Psoas muscle (tissue), 7 donors: ENCODE measurements at regions not wholly inside any gene's neighbourhood (a gene's known extent, or its start where the extent isn't known, plus 50 kb on each side); places are given as distances from the start of the nearest gene placed in this dataset.

Source experiments
- ATAC-seq, 4 donors: fragments of 200-7000 bp; cut with Tn5 transposase; one replicate each; pipeline ENCODE4 v1.9.1; 2020; ENCODE audit warnings: moderate library complexity in 3 of 4, mild to moderate bottlenecking in 2 of 4
- DNase-seq, 2 donors: peaks; one replicate each; pipeline ENCODE4 v3.0.0-alpha.2; 2020
- H3K27ac ChIP-seq: fragments of 200-600 bp; one replicate; pipeline ENCODE4 v1.8.0; 2022
- H3K27me3 ChIP-seq, 3 donors: fragments of 200-600 bp in 1 of 3; one replicate each; pipeline versions ENCODE4 v1.6.1 to v1.8.0; 2013 to 2022; ENCODE audit warnings: low read length in 2 of 3, mild to moderate bottlenecking in 2 of 3, moderate library complexity in 1 of 3; ENCODE audit not compliant: insufficient read depth in 3 of 3
- H3K36me3 ChIP-seq, 2 donors: fragments of 200-600 bp in 1 of 2; one replicate each; pipeline versions ENCODE4 v1.6.1 to v1.8.0; 2013 to 2022; ENCODE audit warnings: low read depth in 1 of 2, mild to moderate bottlenecking in 1 of 2, moderate library complexity in 1 of 2; ENCODE audit not compliant: insufficient read depth in 1 of 2
- H3K4me1 ChIP-seq: fragments of 200-600 bp; one replicate; pipeline ENCODE4 v1.8.0; 2022
- H3K4me3 ChIP-seq: fragments of 200-600 bp; one replicate; pipeline ENCODE4 v1.8.0; 2022; ENCODE audit warnings: mild to moderate bottlenecking
- H3K9me3 ChIP-seq: fragments of 200-600 bp; one replicate; pipeline ENCODE4 v1.8.0; 2022
- WGBS, 3 donors: extraction: QIAGEN DNeasy Blood & Tissue Kit; methylation state at CpG; one replicate each; pipeline versions ENCODE4 v1.1.6 to v1.1.7; 2013; 5-methylcytosine and 5-hydroxymethylcytosine counted together
- intact Hi-C, 2 donors: fragments of 100-400 bp; cut with DNase I; formaldehyde crosslinking; loops; one replicate each; pipeline versions ENCODE4 v1.11.0 to v1.14.2; 2022
- TF ChIP-seq, protein P1 (sequence below): fragments of 200-600 bp; IDR thresholded peaks from one replicate; pipeline ENCODE4 v1.8.0; 2022; ENCODE audit warnings: antibody characterized with exemption
- donor health status: healthy with polysubstance abuse.
- donor health status: DM: no; HTN: no; CAD: no; lungs with moderate emphysema.
- donor health status: Bipolar disorder and iron deficiency.
- donor health status: healthy.
- donor health status: DM: yes; HTN: yes; CAD: no.
- donor health status: DM: no; HTN: no; CAD: no.
- donor health status: DM: yes; HTN: yes; CAD: no.

DNA sequence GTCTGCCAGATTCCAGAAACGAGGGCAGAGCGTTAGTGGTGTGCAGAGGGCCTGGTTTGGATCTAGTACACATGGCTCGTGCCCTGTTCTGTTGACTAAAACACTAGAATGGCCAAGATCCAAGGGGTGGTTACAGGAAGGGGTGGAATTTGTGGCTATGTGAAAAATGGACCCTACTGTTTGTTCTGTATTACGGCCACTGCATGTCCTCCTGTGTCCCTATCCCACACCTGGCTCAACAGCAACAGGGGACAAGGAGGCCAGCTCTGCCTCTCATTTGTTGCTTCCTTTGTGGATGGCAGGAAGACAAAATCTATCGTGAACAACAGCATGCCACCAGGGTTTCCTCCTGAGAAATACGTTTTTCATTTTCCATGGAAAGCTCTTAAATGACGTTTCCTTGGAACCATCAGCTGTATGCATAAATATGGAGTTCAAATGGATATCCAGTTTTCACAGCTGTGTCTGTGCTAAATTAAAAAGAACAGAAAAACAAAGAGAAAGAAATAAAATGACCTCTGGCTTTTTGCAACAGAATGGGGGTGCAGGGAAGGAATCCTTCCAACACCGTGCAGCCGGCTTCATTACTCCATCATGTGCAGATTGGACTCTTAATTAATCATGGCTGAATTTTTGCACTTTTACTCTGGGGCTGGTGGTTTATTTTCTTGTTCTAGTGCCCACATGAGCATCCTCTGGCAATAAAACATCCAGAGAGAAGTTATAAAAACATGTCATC lies 318.9 kb downstream of the CXCL12 start:
- no peaks in the 10 kb centered on the region for H3K27me3 ChIP-seq
- no peak overlapping the region for H3K27ac ChIP-seq
- ATAC-seq (no peak), DNase-seq (no peak)
- 30 to 47% (median 35%) methylated on average over 9 of the region's 9 CpGs for WGBS, 3 donors
- intact Hi-C loops = no loop called here
- H3K36me3 ChIP-seq = no peaks in the 10 kb centered on the region
- H3K9me3 ChIP-seq = no peaks in the 10 kb centered on the region
- TF ChIP-seq, protein P1, sequence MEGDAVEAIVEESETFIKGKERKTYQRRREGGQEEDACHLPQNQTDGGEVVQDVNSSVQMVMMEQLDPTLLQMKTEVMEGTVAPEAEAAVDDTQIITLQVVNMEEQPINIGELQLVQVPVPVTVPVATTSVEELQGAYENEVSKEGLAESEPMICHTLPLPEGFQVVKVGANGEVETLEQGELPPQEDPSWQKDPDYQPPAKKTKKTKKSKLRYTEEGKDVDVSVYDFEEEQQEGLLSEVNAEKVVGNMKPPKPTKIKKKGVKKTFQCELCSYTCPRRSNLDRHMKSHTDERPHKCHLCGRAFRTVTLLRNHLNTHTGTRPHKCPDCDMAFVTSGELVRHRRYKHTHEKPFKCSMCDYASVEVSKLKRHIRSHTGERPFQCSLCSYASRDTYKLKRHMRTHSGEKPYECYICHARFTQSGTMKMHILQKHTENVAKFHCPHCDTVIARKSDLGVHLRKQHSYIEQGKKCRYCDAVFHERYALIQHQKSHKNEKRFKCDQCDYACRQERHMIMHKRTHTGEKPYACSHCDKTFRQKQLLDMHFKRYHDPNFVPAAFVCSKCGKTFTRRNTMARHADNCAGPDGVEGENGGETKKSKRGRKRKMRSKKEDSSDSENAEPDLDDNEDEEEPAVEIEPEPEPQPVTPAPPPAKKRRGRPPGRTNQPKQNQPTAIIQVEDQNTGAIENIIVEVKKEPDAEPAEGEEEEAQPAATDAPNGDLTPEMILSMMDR = no peak
- H3K4me1 ChIP-seq = no peaks in the 10 kb centered on the region
- H3K4me3 ChIP-seq = no peak overlapping the region

DNA sequence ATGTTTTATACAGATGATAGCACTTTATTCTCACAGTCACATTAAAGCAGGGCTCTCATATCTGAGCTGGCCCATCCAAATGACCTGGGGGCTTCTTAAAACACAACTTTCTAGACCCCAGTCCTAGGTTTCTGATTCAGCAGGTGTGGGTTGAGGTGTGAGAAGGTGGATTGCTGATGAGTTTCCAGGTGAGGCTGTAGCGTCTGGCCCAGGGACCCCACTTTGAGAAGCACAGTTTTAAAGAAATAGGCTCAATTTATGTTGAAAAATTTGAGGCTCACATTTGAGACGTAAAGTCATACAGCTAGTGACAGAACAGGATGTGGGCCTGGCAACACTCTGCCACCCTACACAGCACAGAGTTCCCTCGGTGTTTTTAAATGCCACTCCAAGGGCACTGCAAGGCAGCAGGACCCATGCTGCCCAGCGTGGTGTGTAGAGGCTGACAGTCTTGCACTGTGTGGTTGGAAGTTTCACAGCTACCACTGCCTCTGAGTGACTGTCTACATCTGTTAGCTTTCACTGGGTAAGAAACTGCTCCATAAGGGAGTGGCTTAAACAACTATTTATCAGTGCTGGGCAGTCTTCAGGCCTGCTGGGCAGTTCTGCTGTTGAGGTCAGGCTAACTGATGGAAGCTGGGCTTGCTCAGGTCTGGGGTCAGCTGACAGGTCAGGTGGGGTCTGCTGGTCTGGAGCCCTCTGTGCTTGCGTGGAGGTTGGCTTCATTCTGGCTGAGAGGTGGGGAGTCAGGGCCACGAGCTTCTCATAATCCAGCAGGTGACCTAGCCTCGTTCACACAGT lies 319.7 kb downstream of the CXCL12 start:
- H3K4me3 ChIP-seq = no peak overlapping the region
- intact Hi-C loops = no loop called here
- peak in 1 of 4 donors; percentile 21 for ATAC-seq
- H3K36me3 ChIP-seq = no peaks in the 10 kb centered on the region
- TF ChIP-seq, protein P1 = no peak
- H3K9me3 ChIP-seq = no peaks in the 10 kb centered on the region
- no peak overlapping the region for H3K27ac ChIP-seq
- no peaks in the 10 kb centered on the region for H3K27me3 ChIP-seq
- no peak for DNase-seq
- 57 to 75% (median 60%) methylated on average over 7 of the region's 7 CpGs for WGBS, 3 donors
- no peaks in the 10 kb centered on the region for H3K4me1 ChIP-seq

DNA sequence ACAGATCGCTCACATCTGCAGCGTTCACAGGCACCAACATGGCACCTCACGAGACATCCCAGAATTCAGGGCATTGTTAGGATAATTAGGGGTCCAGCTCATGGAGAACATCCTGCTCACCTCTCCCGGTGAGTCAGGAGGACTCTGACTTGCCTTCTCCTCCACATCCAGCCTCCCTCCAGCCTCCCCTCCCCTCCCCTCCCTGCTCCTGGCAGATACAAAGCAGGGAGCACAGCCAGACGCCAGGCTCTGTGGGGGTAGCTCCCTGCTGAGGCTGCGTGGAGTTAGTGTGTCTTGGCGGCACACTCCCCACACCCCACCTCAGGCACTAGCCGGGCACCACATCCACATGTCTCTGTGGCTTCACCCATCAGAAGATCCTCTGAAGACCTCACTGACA lies 320.6 kb downstream of the CXCL12 start:
- no peak overlapping the region for H3K4me3 ChIP-seq
- no peaks in the 10 kb centered on the region for H3K36me3 ChIP-seq
- ATAC-seq = no peak
- no peak overlapping the region for H3K27ac ChIP-seq
- H3K27me3 ChIP-seq = no peaks in the 10 kb centered on the region
- no peaks in the 10 kb centered on the region for H3K4me1 ChIP-seq
- intact Hi-C loops = no loop called here
- TF ChIP-seq, protein P1 = no peak
- H3K9me3 ChIP-seq = no peaks in the 10 kb centered on the region
- WGBS, 3 donors = 69 to 77% (median 73%) methylated on average over 8 of the region's 8 CpGs
- DNase-seq = no peak

DNA sequence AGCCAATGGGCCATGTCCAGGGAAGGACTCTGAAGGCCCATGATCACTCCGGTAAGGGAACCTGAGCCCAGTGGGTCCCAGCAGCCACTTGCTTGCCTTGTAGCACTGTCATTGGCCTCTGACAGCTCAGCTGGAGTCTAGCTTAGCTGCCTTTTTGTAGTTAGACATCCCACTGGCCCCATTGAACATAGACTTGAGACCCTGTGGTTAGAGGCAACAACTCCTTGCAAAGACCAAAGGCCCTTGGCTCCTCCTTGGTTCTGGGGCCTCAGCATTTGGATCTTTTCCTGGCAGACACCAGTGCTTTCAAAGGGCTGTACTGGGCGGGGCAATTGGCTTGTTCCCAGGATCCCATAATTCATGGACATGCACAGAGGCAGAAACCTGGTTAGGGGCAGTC lies 321.2 kb downstream of the CXCL12 start:
- no peak for ATAC-seq
- Histone ChIP-seq H3K27me3 (no peaks in the 10 kb centered on the region), H3K4me1 (no peaks in the 10 kb centered on the region), H3K4me3 (no peak overlapping the region), H3K9me3 (no peaks in the 10 kb centered on the region), H3K36me3 (no peaks in the 10 kb centered on the region), H3K27ac (no peak overlapping the region)
- DNase-seq = no peak
- TF ChIP-seq, protein P1 = no peak
- intact Hi-C loops = no loop called here
- 91% methylated on average over 2 of the region's 2 CpGs for WGBS, 3 donors
